ENCODE measurements at regions not wholly inside any gene's neighbourhood (a gene's known extent, or its start where the extent isn't known, plus 50 kb on each side); places are given as distances from the start of the nearest gene placed in this dataset.

GRCh38 chr4:37068580-37068979, 176.0 kb upstream of the NWD2 start:
- DNase-seq (ENCODE audit: low read depth in 2 of 2) = no peak

GRCh38 chr4:37070041-37070440, 174.5 kb upstream of the NWD2 start:
- no peak for DNase-seq (ENCODE audit: low read depth in 2 of 2)

GRCh38 chr4:37071576-37071975, 173.0 kb upstream of the NWD2 start:
- no peak for DNase-seq (ENCODE audit: low read depth in 2 of 2)

DNA sequence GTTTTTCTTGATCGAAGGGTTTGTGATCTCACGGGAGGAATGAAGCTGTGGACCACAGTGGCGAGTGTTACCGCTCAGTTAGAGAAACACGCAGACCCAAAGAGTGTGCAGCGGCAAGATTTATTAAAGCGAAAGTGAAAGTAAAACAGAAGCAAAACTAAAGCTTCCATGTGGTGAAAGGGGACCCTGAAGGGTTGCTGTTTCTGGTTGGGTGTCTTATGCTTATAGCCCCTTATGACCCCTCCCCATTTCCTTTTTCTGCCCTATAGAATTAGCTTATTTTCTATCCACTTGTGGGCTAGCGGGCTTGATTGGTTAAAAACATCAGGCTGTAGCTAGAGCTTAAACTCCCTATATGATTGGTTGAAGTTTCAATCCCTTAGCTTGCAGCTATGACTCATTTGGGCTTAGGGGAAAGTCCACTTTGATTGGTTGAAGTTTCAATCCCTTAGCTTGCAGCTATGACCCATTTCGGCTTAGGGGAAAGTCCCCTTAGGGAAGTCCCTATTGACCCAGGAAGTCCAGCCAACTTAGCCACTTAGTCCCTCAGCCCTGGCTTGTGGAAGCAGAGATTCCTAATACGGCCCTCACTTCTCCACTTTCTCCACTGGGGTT, 171.2 kb upstream of the NWD2 start:
- DNase-seq (ENCODE audit: low read depth in 2 of 2) = no peak

GRCh38 chr4:37082912-37083311, 161.6 kb upstream of the NWD2 start:
- no peak for DNase-seq (ENCODE audit: low read depth in 2 of 2)

DNA sequence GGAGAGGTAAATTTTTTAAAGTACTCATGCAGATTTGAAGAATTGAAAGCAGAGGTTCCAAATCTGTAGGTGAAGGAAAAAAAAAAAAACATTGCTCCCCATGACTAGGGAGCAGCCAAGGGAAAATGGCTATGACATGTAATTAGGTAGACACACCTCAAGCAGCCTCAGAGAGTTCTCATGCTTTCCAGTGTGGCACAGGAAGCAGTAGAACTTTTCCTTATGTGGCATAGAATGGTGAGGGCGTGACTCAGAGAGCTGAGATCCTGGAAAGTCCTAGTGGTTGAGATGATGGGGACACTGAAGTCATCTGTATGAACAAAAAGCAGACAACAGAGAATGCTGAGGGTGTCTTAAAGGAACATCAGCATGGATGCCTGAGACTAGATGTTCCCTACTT, 148.6 kb upstream of the NWD2 start:
- DNase-seq (ENCODE audit: low read depth in 2 of 2) = no peak

- no peak for DNase-seq (ENCODE audit: low read depth in 2 of 2)
Observed at GRCh38 chr4:37101182-37101581, 143.4 kb upstream of the NWD2 start.

GRCh38 chr4:37101686-37102085, 142.9 kb upstream of the NWD2 start:
- DNase-seq (ENCODE audit: low read depth in 2 of 2) = no peak

GRCh38 chr4:37109756-37110155, 134.8 kb upstream of the NWD2 start:
- no peak for DNase-seq (ENCODE audit: low read depth in 2 of 2)

DNA sequence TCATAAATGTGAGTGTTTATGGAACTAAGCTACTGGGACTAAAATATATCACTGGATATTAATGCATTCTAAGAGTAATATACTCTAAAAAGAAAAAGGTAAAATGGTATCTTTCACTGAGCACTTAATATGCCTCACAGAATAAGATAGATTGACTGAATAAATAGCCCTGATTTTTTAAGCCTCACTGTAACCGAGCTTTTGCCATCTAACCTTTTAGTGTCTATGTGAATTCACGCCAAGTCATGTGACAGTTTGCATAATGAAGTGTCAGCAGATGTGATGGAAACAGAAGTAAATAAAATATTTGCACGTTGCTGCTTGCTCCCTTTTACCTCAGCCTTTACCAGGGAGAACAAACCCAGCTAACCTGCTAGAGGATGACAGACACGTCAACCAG, 119.7 kb upstream of the NWD2 start:
- no peak for DNase-seq (ENCODE audit: low read depth in 2 of 2)

DNA sequence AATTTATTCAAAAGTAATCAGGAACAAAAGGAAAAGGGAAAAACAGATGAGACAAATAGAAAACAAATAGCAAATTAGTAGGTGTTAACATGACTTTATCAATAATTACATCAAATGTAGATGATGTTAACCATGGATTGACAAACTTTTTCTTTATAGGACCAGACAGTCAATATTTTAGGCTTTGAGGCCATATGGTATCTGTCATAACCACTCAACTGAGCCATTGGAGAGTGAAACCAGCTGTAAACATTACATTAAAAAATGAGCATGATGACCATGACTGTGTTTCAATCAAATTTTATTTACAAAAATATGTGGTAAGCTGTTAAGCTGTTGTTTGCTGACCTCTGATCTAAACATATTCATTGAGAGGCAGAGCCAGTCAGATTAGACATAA, 118.5 kb upstream of the NWD2 start:
- DNase-seq (ENCODE audit: low read depth in 2 of 2) = no peak

DNA sequence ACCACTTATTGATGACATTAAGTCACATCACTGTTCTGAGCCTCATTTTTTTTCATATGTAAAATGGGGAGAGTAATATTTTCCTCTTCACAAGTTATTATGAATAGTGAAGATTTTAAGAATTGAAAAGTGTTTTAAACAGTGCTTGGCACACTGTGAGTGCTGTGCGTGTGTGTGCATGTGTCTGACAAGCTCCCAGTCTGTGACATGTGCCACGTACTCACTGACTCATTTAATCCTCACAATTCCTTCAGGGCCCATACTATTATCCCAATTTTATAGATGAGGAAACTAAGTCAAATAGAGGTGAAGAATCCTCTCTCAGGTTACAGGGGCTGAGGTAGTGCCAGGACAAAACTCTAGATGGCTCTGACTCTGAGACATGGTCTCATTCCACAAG, 114.1 kb upstream of the NWD2 start:
- DNase-seq (ENCODE audit: low read depth in 2 of 2) = no peak

GRCh38 chr4:37132351-37132974, 112.1 kb upstream of the NWD2 start:
- DNase-seq (ENCODE audit: low read depth in 2 of 2) = no peak

GRCh38 chr4:37132975-37133360, 111.6 kb upstream of the NWD2 start:
- DNase-seq (ENCODE audit: low read depth in 2 of 2) = no peak

DNA sequence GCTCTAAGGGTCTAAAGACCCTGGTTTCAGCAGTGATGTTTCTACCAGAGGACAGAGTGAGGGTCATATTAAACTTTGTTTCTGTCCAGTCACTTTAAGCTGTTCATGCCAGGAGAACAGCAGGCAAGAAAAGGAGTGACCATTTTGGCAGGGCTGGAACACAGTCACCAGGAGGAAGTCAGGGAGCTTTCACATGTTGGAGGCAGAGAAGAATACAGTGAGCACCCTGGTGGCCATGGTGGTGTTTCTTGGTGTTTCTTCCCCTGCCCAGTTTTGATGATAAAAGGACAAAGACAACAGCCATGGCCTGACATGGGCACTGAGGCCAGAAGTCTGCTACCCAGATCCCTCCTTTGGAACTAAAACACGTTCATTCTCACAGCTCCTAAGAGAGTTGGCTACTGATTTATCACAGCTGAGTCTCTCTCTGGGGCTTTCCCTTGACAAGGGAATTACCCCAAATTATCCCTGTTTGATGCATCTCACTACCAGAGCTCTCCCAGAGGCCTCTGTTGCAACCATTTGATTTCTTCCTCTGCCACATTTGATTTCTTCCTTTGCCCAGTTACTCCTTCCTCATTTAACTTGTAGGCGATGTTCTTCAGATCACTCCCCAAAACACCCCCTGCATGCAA, 106.4 kb upstream of the NWD2 start:
- DNase-seq (ENCODE audit: low read depth in 2 of 2) = no peak

DNA sequence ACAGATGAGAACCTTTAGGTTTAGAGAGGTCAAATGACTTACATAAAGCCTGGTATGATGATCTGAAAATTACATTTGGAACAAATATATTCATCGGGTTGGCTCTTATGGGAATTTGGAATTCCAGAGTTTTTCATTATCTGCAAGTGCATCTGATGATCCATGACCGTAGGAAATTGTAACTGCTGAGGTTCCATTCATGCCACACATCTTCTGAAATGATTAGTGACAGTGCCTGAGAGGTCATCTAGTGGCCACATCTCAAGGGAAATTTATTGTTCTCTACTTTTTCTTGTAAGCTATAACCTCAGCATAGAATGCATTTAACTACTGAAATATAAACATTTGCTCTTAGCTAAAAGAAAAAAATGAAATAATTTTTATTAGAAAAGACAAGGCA, 105.8 kb upstream of the NWD2 start:
- no peak for DNase-seq (ENCODE audit: low read depth in 2 of 2)

- DNase-seq (ENCODE audit: low read depth in 2 of 2) = no peak
Observed at GRCh38 chr4:37139987-37140386, 104.6 kb upstream of the NWD2 start.

GRCh38 chr4:37146260-37146659, 98.3 kb upstream of the NWD2 start:
- no peak for DNase-seq (ENCODE audit: low read depth in 2 of 2)

DNA sequence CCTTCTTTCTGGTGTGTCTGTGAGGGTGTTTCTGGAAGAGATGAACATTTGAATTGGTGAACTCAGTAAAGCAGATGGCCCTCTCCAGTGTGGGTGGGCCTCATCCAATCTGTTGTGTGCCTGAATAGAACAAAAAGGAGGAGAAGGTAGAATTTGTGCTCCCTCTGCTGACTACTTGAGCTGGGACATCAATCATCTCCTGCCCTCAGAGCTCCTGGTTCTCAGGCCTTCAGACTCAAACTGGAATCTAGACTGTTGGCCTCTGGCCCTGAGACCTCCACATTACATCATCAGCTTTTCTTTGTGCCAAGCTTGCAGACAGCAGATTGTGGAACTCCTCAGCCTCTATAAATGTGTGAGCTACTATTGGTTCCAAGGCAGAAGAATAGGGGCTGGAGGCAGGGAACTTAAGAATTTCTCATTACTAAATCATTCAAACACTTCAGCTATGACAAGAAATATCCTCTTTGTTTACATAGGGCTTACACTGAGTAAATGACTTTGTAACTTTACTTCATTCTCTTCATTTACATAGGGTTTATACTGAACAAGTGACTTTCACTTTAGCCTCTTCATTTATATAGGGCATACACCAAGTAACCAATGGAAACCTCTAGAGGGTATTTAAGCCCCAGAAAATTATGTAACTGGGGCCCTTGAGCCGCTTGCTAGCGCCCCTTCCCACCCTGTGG, 86.9 kb upstream of the NWD2 start:
- DNase-seq (ENCODE audit: low read depth in 2 of 2) = no peak

DNA sequence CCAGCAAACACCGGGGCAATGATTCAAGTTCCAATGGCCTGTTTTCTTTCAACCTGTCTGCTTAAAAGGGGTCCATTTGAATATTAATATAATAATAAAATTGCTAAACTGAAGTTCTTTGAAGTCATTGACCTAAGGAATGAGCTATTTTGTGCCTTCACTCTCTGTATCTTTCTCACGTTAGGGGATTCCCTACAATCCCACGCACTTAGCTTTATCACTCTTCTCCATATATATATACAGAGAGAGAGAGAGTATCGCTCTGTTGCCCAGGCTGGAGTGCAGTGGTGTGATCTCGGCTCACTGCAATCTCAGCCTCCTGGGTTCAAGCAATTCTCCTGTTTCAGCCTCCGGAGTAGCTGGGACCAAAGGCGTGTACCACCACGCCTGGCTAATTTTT, 83.9 kb upstream of the NWD2 start:
- no peak for DNase-seq (ENCODE audit: low read depth in 2 of 2)

DNA sequence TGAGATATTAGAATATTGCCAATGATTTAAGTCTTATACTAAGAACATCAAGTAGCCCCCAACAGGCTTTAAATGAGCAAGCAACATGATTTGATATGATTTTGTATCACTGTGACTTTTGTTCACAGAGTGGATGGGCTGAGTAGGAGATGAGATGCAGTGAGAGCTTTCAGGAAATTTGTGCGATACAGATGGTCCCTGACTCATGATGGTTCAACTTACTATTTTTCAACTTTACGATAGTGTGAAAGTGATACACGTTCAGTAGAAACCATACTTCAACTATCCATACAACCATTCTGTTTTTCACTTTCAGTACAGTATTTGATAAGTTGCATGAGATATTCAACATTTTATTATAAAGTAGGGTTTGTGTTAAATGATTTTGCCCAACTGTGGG, 78.7 kb upstream of the NWD2 start:
- no peak for DNase-seq (ENCODE audit: low read depth in 2 of 2)

DNA sequence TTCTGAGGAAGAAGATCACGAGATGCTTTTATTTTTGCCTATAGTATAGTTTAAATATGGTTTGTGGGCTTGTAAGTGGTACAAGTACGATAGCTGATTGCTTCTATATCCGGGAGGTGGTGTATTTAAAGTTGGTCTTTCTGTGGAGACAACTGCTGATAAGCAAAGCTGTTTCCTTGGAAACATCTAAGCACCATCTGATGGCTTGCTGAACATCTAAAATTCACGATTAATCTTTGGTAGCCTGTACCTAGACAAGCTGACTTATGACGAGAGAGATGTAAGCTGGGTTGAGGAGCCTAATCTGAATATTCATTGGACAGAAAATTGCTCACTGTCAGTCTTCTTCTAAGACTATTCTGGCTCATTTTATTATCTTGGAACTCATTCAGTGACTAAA, 74.6 kb upstream of the NWD2 start:
- DNase-seq (ENCODE audit: low read depth in 2 of 2) = no peak

DNA sequence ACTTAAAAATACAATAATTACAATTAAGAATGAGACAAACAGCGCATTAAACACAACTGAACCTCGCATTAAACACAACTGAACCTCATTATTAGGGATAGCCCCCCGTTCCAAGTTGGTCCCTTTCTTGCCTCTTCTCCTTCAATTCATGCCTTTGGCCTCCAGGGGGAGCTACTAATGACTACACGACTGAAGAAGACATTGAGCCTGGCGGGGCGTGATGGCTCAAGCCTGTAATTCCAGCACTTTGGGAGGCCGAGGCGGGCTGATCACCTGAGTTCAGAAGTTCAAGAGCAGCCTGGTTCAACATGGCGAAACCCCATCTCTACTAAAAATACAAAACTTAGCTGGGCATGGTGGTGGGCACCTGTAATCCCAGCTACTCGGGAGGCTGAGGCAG, 56.4 kb upstream of the NWD2 start:
- no peak for DNase-seq (ENCODE audit: low read depth in 2 of 2)

All from dermis microvascular lymphatic vessel endothelial cell (primary cell).